H9 (cell line): ENCODE measurements at regions not wholly inside any gene's neighbourhood (a gene's known extent, or its start where the extent isn't known, plus 50 kb on each side); places are given as distances from the start of the nearest gene placed in this dataset.

Experiments
- DNase-seq: peaks from one replicate; pipeline ENCODE4 v3.0.0-alpha.2; 2017
- H2AFZ ChIP-seq: one replicate; pipeline ENCODE4 v1.6.1; 2013; ENCODE audit warnings: mild to moderate bottlenecking, low read length, control low read depth, moderate library complexity
- H2AK5ac ChIP-seq: 2 replicates; pipeline ENCODE4 v1.6.1; 2013; ENCODE audit warnings: low read length, control low read depth, mixed read lengths; ENCODE audit not compliant: insufficient read length
- H2BK120ac ChIP-seq: one replicate; pipeline ENCODE4 v1.6.1; 2013; ENCODE audit warnings: low read depth, mild to moderate bottlenecking, low read length, control low read depth, inconsistent platforms; ENCODE audit not compliant: poor library complexity, severe bottlenecking
- H2BK12ac ChIP-seq: 2 replicates; pipeline ENCODE4 v1.6.1; 2013; ENCODE audit warnings: low read length, control low read depth, mixed read lengths, low read depth; ENCODE audit not compliant: insufficient read length
- H2BK15ac ChIP-seq: 2 replicates; pipeline ENCODE4 v1.6.1; 2013; ENCODE audit warnings: low read depth, low read length, control low read depth
- H2BK20ac ChIP-seq: one replicate; pipeline ENCODE4 v1.6.1; 2013; ENCODE audit warnings: low read depth, mild to moderate bottlenecking, low read length, control low read depth, inconsistent platforms; ENCODE audit not compliant: poor library complexity, severe bottlenecking
- H2BK5ac ChIP-seq: 2 replicates; pipeline ENCODE4 v1.6.1; 2013; ENCODE audit warnings: low read length, control low read depth, mixed read lengths; ENCODE audit not compliant: insufficient read length
- H3K14ac ChIP-seq: 2 replicates; pipeline ENCODE4 v1.6.1; 2013; ENCODE audit warnings: low read length, control low read depth; ENCODE audit not compliant: insufficient read depth
- H3K18ac ChIP-seq: 2 replicates; pipeline ENCODE4 v1.6.1; 2013; ENCODE audit warnings: low read depth, mild to moderate bottlenecking, mixed read lengths, low read length, control low read depth; ENCODE audit not compliant: insufficient read length
- H3K23ac ChIP-seq: 2 replicates; pipeline ENCODE4 v1.6.1; 2013; ENCODE audit warnings: low read length, control low read depth, mixed read lengths, low read depth; ENCODE audit not compliant: insufficient read length
- H3K23me2 ChIP-seq: 2 replicates; pipeline ENCODE4 v1.6.1; 2013; ENCODE audit warnings: low read depth, mild to moderate bottlenecking, mixed read lengths, low read length, control low read depth; ENCODE audit not compliant: insufficient read length, poor library complexity, severe bottlenecking
- H3K27ac ChIP-seq: 2 replicates; pipeline ENCODE4 v1.5.1; 2013; ENCODE audit warnings: low read length, control low read depth, mixed read lengths, low read depth; ENCODE audit not compliant: insufficient read length
- H3K27me3 ChIP-seq: 2 replicates; pipeline ENCODE4 v1.6.1; 2013; ENCODE audit warnings: low read length, control low read depth, inconsistent platforms; ENCODE audit not compliant: insufficient read depth
- H3K4ac ChIP-seq: 2 replicates; pipeline ENCODE4 v1.6.1; 2013; ENCODE audit warnings: low read depth, mild to moderate bottlenecking, control low read depth, inconsistent platforms, low read length, moderate library complexity
- H3K4me1 ChIP-seq: 2 replicates; pipeline ENCODE4 v1.6.1; 2013; ENCODE audit warnings: low read length, control low read depth, inconsistent platforms; ENCODE audit not compliant: insufficient read depth
- H3K4me2 ChIP-seq: 2 replicates; pipeline ENCODE4 v1.6.1; 2013; ENCODE audit warnings: low read length, control low read depth, mixed read lengths; ENCODE audit not compliant: insufficient read length, insufficient read depth
- H3K56ac ChIP-seq: 2 replicates; pipeline ENCODE4 v1.6.1; 2013; ENCODE audit warnings: low read depth, mild to moderate bottlenecking, mixed read lengths, low read length, control low read depth; ENCODE audit not compliant: insufficient read length
- H3K79me1 ChIP-seq: 2 replicates; pipeline ENCODE4 v1.6.1; 2013; ENCODE audit warnings: low read depth, mild to moderate bottlenecking, moderate library complexity, low read length, control low read depth, inconsistent platforms; ENCODE audit not compliant: insufficient read depth, poor library complexity, severe bottlenecking
- H3K79me2 ChIP-seq: 2 replicates; pipeline ENCODE4 v1.6.1; 2013; ENCODE audit warnings: low read length, control low read depth, inconsistent platforms; ENCODE audit not compliant: insufficient read depth
- H3K9ac ChIP-seq: 2 replicates; pipeline ENCODE4 v1.6.1; 2013; ENCODE audit warnings: low read length, control low read depth, mixed read lengths; ENCODE audit not compliant: insufficient read length; ENCODE audit errors: extremely low read depth
- H3K9me3 ChIP-seq: one replicate; pipeline ENCODE4 v1.6.1; 2013; ENCODE audit warnings: low read depth, low read length, inconsistent platforms; ENCODE audit not compliant: control insufficient read depth
- H3T11ph ChIP-seq: one replicate; pipeline ENCODE4 v1.6.1; 2013; ENCODE audit warnings: mild to moderate bottlenecking, low read length, control low read depth, inconsistent platforms
- H4K20me1 ChIP-seq: one replicate; pipeline ENCODE4 v1.6.1; 2013; ENCODE audit not compliant: control insufficient read depth, insufficient read length, insufficient read depth
- H4K5ac ChIP-seq: 2 replicates; pipeline ENCODE4 v1.6.1; 2013; ENCODE audit warnings: low read depth, mild to moderate bottlenecking, mixed read lengths, low read length, control low read depth; ENCODE audit not compliant: insufficient read length
- H4K8ac ChIP-seq: replicated peaks from 2 replicates; pipeline ENCODE4 v1.6.1; 2013; ENCODE audit warnings: low read length, control low read depth, mixed read lengths, low read depth; ENCODE audit not compliant: insufficient read length
- H4K91ac ChIP-seq: 2 replicates; pipeline ENCODE4 v1.6.1; 2013; ENCODE audit warnings: low read depth, mild to moderate bottlenecking, moderate library complexity, mixed read lengths, low read length, control low read depth; ENCODE audit not compliant: insufficient read length
- H3K27ac Mint-ChIP-seq, 3 experiments: 2 replicates in 2 of 3; 3 replicates in 1 of 3; pipeline ENCODE4 v1.8.0; 2020 to 2021; ENCODE audit warnings: mixed read lengths in 3 of 3, mild to moderate bottlenecking in 1 of 3, moderate library complexity in 1 of 3
- H3K27me3 Mint-ChIP-seq: 2 replicates; pipeline ENCODE4 v1.8.0; 2021; ENCODE audit warnings: low read depth, mild to moderate bottlenecking, moderate library complexity, mixed read lengths
- H3K36me3 Mint-ChIP-seq, 3 experiments: 2 replicates in 2 of 3; 3 replicates in 1 of 3; pipeline ENCODE4 v1.8.0; 2020 to 2021; ENCODE audit warnings: low read depth in 3 of 3, mixed read lengths in 3 of 3; ENCODE audit not compliant: insufficient read depth in 1 of 3
- H3K4me1 Mint-ChIP-seq, 2 experiments: 2 replicates each; pipeline ENCODE4 v1.8.0; 2020; ENCODE audit warnings: mixed read lengths in 2 of 2
- H3K4me3 Mint-ChIP-seq, 2 experiments: 2 replicates in 1 of 2; 3 replicates in 1 of 2; pipeline ENCODE4 v1.8.0; 2020 to 2021; ENCODE audit warnings: mild to moderate bottlenecking in 2 of 2, mixed read lengths in 2 of 2, moderate library complexity in 1 of 2
- H3K9me3 Mint-ChIP-seq, 2 experiments: 2 replicates in 1 of 2; 3 replicates in 1 of 2; pipeline ENCODE4 v1.8.0; 2020; ENCODE audit warnings: mild to moderate bottlenecking in 2 of 2, mixed read lengths in 2 of 2, moderate library complexity in 1 of 2
- TF ChIP-seq, protein P1 (sequence below): fragments of 200-600 bp; sonication (generic); conservative IDR thresholded peaks from 3 replicates; pipeline ENCODE4 v1.8.0; 2021; ENCODE audit warnings: antibody characterized with exemption, mild to moderate bottlenecking

DNA sequence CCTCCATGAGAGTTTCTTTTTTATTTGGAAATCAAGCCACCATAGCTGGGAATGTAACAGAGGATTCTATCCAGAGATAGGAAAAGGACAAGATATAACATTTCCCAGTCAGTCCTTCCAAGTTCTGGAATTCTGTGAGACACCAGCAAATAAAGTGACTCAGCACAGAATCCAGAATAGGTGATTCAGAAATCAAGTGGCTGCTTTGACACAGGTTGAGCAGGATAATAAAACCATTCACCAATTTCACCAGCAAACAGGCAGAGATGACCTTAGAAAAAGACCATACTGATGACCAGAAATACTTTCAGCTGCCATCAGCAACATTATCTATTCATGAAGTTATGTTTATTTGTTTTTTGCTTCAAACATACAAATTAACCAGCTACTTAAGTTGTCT lies 491.5 kb upstream of the TUSC1 start:
- Histone ChIP-seq H3K14ac (no peak overlapping the region), H3K56ac (no peak overlapping the region), H2AFZ (no peak overlapping the region), H2BK5ac (no peak overlapping the region), H4K20me1 (no peaks in the 10 kb centered on the region), H3K27me3 (no peaks in the 10 kb centered on the region), H3K4me1 (no peaks in the 10 kb centered on the region), H2BK15ac (no peak overlapping the region), H2BK12ac (no peak overlapping the region), H3K23ac (no peak overlapping the region), H3K9me3 (no peaks in the 10 kb centered on the region), H4K5ac (no peak overlapping the region), H4K8ac (no peak overlapping the region), H3K79me2 (no peaks in the 10 kb centered on the region), H3K23me2 (no peaks in the 10 kb centered on the region), H3K4me2 (no peak overlapping the region), H3K79me1 (no peaks in the 10 kb centered on the region), H3K4ac (no peak overlapping the region), H2BK120ac (no peak overlapping the region), H2AK5ac (no peak overlapping the region), H2BK20ac (no peak overlapping the region), H3T11ph (no peak overlapping the region), H3K18ac (no peak overlapping the region), H4K91ac (no peak overlapping the region), H3K27ac (no peak overlapping the region), H3K9ac (no peak overlapping the region)
- Mint-ChIP-seq H3K36me3 (peaks cover 0 to 2% (median 0%) of the 10 kb centered on the region in 3 experiments; a peak in 1 of 7 replicates), H3K9me3 (no peaks in the 10 kb centered on the region), H3K4me1 (peaks cover 14 to 16% of the 10 kb centered on the region in 2 experiments), H3K27me3 (no peaks in the 10 kb centered on the region), H3K27ac (no peak overlapping the region; a peak in 1 of 7 replicates), H3K4me3 (no peak overlapping the region)
- TF ChIP-seq, protein P1, sequence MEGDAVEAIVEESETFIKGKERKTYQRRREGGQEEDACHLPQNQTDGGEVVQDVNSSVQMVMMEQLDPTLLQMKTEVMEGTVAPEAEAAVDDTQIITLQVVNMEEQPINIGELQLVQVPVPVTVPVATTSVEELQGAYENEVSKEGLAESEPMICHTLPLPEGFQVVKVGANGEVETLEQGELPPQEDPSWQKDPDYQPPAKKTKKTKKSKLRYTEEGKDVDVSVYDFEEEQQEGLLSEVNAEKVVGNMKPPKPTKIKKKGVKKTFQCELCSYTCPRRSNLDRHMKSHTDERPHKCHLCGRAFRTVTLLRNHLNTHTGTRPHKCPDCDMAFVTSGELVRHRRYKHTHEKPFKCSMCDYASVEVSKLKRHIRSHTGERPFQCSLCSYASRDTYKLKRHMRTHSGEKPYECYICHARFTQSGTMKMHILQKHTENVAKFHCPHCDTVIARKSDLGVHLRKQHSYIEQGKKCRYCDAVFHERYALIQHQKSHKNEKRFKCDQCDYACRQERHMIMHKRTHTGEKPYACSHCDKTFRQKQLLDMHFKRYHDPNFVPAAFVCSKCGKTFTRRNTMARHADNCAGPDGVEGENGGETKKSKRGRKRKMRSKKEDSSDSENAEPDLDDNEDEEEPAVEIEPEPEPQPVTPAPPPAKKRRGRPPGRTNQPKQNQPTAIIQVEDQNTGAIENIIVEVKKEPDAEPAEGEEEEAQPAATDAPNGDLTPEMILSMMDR, result no peak
- DNase-seq, result no peak
